IgD-negative memory B cell (primary cell): ENCODE measurements at regions not wholly inside any gene's neighbourhood (a gene's known extent, or its start where the extent isn't known, plus 50 kb on each side); places are given as distances from the start of the nearest gene placed in this dataset.

Experiments
- H3K27ac Mint-ChIP-seq, 3 donors: one replicate each; pipeline ENCODE4 v1.8.0; 2020 to 2022; ENCODE audit warnings: mild to moderate bottlenecking in 3 of 3, mixed read lengths in 3 of 3, moderate library complexity in 1 of 3
- H3K27me3 Mint-ChIP-seq: one replicate; pipeline ENCODE4 v1.8.0; 2021; ENCODE audit warnings: mixed read lengths
- H3K36me3 Mint-ChIP-seq: one replicate; pipeline ENCODE4 v1.8.0; 2020; ENCODE audit warnings: mild to moderate bottlenecking, mixed read lengths
- H3K4me1 Mint-ChIP-seq, 3 donors: one replicate each; pipeline ENCODE4 v1.8.0; 2020 to 2022; ENCODE audit warnings: mixed read lengths in 3 of 3, mild to moderate bottlenecking in 1 of 3
- H3K4me3 Mint-ChIP-seq, 4 donors: one replicate each; pipeline ENCODE4 v1.8.0; 2020 to 2022; ENCODE audit warnings: mild to moderate bottlenecking in 4 of 4, mixed read lengths in 4 of 4, moderate library complexity in 3 of 4
- H3K9me3 Mint-ChIP-seq, 3 donors: one replicate each; pipeline ENCODE4 v1.8.0; 2020 to 2021; ENCODE audit warnings: mixed read lengths in 3 of 3, mild to moderate bottlenecking in 1 of 3

DNA sequence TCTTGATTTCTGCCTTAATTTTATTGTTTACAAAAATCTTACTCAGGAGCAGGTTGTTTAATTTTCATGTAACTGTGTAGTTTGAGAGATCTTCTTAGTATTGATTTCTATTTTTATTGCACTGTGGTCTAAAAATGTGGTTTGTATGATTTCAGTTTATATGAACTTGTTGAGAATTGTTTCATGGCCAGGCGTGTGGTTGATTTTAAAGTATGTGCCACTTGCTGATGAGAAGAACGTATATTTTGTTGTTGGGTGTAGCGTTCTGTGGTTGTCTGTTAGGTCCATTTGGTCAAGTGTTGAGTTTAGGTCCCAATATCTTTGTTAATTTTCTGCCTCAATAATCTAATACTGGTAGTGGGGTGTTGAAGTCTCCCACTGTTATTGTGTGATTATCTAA lies 996.8 kb downstream of the PCDH19 start:
- H3K9me3 Mint-ChIP-seq: no peaks in the 10 kb centered on the region
- peaks cover 1% of the 10 kb centered on the region for H3K36me3 Mint-ChIP-seq
- no peaks in the 10 kb centered on the region for H3K4me1 Mint-ChIP-seq
- no peak overlapping the region for H3K27ac Mint-ChIP-seq
- H3K4me3 Mint-ChIP-seq: no peak overlapping the region
- peaks cover 1% of the 10 kb centered on the region for H3K27me3 Mint-ChIP-seq

DNA sequence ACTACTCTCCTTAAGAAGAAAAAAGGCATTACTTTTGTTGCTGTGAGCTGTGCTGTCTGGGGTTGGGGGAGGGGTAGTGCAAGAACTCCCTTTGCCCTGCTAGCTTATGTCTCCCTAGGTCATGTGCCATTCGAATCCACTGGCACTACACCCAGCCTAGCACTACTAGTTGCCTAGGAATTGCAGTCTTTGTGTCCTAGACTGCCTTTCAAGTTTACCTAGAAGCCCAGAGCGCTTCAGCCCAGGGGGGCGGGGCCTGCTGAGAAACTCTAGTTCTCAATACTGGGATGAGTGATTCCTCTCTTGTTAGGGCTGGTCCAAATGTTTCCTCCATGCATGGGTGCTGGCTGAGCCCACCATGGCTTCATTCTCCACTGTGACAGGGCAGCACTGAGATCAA lies 1011.5 kb downstream of the PCDH19 start:
- H3K4me1 Mint-ChIP-seq: no peaks in the 10 kb centered on the region
- no peaks in the 10 kb centered on the region for H3K27me3 Mint-ChIP-seq
- no peak overlapping the region for H3K4me3 Mint-ChIP-seq

DNA sequence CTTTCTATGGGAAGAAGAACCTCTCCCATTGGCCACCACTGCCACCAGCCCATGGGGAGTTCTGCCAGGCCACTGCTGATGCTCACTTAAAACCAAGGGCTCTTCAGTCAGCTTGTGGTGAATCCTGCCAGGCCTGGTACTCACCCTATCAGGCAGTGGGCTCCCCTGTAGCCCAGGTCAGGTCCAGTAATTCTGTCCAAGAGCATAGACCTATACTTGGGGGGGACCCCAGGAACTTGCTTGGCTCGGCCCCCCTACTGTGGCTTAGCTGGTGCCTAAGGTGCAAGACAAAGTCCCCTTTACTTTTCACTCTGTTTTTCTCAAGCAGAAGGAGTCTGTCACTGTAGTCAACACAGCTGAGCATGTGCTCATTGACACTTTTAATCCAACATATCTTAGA lies 1012.2 kb downstream of the PCDH19 start:
- Mint-ChIP-seq H3K27ac (peak overlapping the region in 1 of 3 donors; percentile 62), H3K36me3 (peaks cover 1% of the 10 kb centered on the region), H3K27me3 (no peaks in the 10 kb centered on the region), H3K4me3 (no peak overlapping the region), H3K4me1 (no peaks in the 10 kb centered on the region), H3K9me3 (no peaks in the 10 kb centered on the region)

More for the DNA sequence above, 1011.5 kb downstream of the PCDH19 start:
- H3K27ac Mint-ChIP-seq: no peak overlapping the region
- H3K36me3 Mint-ChIP-seq: peaks cover 1% of the 10 kb centered on the region
- H3K9me3 Mint-ChIP-seq: no peaks in the 10 kb centered on the region

DNA sequence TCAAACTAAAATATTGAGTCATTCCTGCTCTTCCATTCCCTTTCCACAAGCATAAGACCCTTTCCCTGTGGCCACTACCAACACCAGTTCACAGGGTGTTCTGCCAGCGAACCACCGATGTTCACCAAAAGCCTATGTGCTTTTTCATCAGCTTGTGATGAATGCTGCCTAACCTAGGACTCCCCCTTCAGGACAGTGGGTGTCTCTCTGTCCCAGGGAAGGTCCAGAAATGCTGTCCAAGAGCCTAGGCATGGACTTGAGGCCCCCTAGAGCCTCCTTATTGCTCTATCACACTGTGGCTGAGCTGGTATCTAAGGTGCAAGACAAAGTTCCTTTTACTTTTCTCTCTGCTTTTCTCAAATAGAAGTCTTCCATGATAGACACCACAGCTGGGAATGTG lies 1015.6 kb downstream of the PCDH19 start:
- Mint-ChIP-seq H3K4me3 (no peak overlapping the region), H3K27ac (no peak overlapping the region), H3K36me3 (peaks cover 1% of the 10 kb centered on the region), H3K27me3 (no peaks in the 10 kb centered on the region), H3K9me3 (peaks cover 0 to 7% (median 2%) of the 10 kb centered on the region in 3 donors), H3K4me1 (no peaks in the 10 kb centered on the region)

DNA sequence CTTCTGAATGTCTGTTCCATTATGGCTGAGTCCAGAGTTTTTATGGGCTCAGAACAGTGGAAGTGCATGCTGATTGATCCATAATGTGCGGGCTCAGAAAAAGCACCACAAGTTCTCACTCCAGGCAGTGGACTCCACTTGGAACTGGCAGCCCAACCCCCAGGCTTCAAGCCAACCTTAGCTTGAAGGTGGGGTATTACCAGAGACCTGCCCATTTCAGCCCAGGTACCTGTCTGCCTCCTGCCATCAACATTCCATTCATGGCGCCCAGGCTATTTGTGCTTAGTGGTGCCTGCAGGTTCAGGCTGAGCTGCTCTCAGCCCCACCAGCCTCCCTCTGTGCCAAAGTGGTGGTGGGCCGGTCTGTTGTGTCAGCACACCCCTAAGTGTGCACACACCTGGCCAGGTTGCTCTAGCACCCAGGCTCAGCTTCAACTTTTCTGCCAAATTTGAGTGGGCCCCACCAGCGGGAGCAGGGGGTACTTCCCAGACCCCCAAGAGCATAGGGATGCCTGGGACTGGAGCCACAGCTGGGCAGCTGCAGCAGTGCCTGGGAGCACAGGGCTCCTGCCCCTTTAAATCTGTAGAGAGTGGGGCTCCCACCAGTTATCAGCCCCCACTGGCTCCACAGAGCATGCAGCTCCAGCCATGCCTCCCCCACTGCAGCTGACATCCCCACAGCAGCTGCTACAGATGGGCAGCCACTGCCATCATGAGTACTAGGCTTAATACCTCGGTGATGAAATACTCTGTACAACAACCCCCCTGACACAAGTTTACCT lies 1025.3 kb downstream of the PCDH19 start:
- no peaks in the 10 kb centered on the region for H3K4me1 Mint-ChIP-seq
- peaks cover 2 to 6% (median 5%) of the 10 kb centered on the region in 3 donors for H3K9me3 Mint-ChIP-seq
- H3K27me3 Mint-ChIP-seq: no peaks in the 10 kb centered on the region
- no peaks in the 10 kb centered on the region for H3K36me3 Mint-ChIP-seq
- no peak overlapping the region for H3K27ac Mint-ChIP-seq
- no peak overlapping the region for H3K4me3 Mint-ChIP-seq

DNA sequence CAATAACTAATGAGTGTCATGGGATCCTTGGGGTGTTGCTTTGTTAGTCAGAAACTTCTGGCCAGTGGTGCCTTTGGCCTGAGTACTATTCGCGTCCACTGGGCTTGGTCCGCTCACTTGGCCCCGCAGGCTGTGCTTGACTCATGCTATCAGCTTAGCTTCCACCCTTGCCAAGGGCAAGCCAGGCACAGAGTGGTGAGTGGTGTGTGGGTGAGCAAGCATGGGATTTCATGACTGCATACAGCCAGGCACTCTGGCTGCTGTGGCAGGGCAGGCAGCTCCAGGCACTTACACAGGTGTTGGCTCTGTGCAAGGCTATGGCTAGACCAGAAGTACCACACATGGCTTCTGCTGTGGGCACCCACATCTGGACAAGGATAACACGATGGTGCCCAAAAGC lies 1026.3 kb downstream of the PCDH19 start:
- H3K36me3 Mint-ChIP-seq: no peaks in the 10 kb centered on the region

DNA sequence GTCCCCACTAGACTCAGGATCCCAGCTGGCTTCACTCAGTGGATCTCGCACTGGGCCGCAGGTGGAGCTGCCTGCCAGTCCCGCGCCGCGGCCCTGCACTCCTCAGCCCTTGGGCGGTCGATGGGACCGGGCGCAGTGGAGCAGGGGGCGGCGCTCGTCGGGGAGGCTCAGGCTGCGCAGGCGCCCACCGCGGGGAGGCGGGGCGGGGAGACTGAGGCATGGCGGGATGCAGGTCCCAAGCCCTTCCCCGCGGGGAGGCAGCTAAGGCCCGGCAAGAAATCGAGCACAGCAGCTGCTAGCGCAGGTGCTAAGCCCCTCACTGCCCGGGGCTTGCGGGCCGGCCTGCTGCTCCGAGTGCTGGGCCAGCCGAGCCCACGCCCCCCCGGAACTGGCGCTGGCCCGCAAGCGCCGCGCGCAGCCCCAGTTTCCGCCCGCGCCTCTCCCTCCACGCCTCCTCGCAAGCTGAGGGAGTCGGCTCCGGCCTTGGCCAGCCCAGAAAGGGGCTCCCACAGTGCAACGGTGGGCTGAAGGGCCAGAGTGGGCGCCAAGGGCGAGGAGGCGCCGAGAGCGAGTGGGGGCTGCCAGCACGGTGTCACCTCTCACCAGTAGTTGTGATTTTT lies 1038.0 kb downstream of the PCDH19 start:
- H3K27me3 Mint-ChIP-seq: no peaks in the 10 kb centered on the region
- H3K27ac Mint-ChIP-seq: no peak overlapping the region
- H3K36me3 Mint-ChIP-seq: no peaks in the 10 kb centered on the region
- H3K9me3 Mint-ChIP-seq: peaks cover 0 to 2% (median 0%) of the 10 kb centered on the region in 3 donors
- no peaks in the 10 kb centered on the region for H3K4me1 Mint-ChIP-seq
- no peak overlapping the region for H3K4me3 Mint-ChIP-seq

More for the DNA sequence above, 1026.3 kb downstream of the PCDH19 start:
- Mint-ChIP-seq H3K27ac (no peak overlapping the region), H3K9me3 (peaks cover 0 to 5% (median 4%) of the 10 kb centered on the region in 3 donors), H3K4me3 (no peak overlapping the region), H3K27me3 (no peaks in the 10 kb centered on the region), H3K4me1 (no peaks in the 10 kb centered on the region)

DNA sequence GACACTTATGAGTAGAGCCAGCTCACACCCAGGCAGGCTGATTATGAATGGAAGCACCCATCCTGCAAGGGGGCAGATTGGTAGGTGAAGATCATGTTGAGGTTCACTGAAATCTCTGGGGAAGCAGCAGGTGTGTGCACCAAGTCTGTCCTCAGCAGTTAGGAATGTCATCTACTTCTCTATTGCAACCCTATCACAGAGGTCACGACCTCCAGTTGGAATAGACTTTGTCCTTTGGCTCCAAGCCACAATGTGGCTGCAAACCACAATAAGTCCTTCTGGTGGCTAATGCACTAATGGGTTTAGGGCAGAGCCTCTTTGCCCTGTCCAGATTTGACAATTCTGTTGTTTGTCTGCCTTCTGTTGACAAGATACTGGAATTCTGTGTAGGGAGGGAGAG lies 1056.7 kb downstream of the PCDH19 start:
- Mint-ChIP-seq H3K4me3 (no peak overlapping the region), H3K27ac (no peak overlapping the region), H3K9me3 (peaks cover 3 to 5% (median 3%) of the 10 kb centered on the region in 3 donors), H3K27me3 (no peaks in the 10 kb centered on the region), H3K4me1 (peaks cover 0 to 3% (median 0%) of the 10 kb centered on the region in 3 donors), H3K36me3 (no peaks in the 10 kb centered on the region)

DNA sequence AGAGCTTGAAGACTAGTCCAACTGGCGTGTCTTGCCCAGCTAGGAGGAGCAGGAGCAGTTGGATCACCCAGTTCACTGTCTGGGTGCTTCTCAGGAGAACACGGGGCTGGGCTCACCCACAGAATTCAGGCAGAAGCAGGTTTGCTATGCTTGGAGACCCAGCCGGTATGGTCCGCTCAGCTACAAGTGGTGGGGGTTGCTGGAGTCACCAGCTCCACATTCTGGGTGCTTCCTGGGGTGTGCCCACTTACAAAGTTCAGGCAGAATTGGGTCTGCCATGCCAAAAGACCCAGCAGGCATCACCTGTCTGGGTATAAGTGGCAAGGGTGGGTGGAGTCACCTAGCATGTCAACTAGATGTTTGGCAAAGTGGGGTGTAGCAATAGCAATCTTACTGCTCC lies 1061.8 kb downstream of the PCDH19 start:
- Mint-ChIP-seq H3K27ac (no peak overlapping the region), H3K36me3 (no peaks in the 10 kb centered on the region)

DNA sequence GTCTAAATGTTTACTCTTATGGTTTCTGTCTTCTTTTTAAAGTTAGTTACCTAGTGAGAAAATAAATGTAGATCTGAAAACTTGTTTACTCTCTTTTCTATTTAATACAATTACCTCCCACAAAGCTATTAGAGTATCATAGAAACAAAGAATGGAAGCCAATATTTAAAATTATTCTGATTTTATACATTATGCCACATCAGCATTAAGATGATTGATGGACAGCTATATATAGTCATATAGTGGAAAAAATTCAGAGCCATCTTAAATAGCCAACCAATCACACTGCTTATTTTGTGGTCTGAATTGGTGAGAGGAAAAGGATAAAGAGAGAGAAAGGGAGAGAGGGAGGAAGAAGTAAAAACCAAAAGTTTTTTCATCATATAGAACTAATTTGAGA lies 1101.8 kb downstream of the PCDH19 start:
- Mint-ChIP-seq H3K27ac (no peak overlapping the region), H3K4me3 (no peak overlapping the region), H3K9me3 (no peaks in the 10 kb centered on the region), H3K36me3 (no peaks in the 10 kb centered on the region), H3K4me1 (no peaks in the 10 kb centered on the region), H3K27me3 (no peaks in the 10 kb centered on the region)

More for the DNA sequence above, 1061.8 kb downstream of the PCDH19 start:
- peaks cover 0 to 3% (median 0%) of the 10 kb centered on the region in 3 donors for H3K9me3 Mint-ChIP-seq
- H3K4me3 Mint-ChIP-seq: no peak overlapping the region
- H3K4me1 Mint-ChIP-seq: peaks cover 0 to 3% (median 0%) of the 10 kb centered on the region in 3 donors
- H3K27me3 Mint-ChIP-seq: no peaks in the 10 kb centered on the region

DNA sequence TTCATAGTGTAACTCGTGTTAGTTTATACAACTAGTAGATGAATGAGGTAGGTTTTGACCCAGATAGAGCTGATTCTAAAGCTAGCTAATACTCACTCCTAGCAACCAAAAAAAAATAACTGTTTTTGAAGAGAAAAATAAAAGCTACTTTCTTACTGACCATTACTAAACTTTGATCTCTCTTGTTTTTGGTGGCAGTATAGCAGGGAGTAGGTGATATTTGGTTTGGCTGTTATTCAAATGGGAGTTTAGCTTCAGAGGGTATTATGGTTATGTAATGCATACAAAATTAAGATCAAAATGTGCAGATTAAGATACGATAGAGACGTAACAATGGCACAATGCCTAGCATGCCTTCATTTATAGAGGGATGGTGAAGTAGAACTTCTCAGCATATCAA lies 1104.5 kb downstream of the PCDH19 start:
- no peaks in the 10 kb centered on the region for H3K4me1 Mint-ChIP-seq
- no peak overlapping the region for H3K4me3 Mint-ChIP-seq
- H3K27ac Mint-ChIP-seq: no peak overlapping the region
- H3K36me3 Mint-ChIP-seq: no peaks in the 10 kb centered on the region
- no peaks in the 10 kb centered on the region for H3K27me3 Mint-ChIP-seq
- no peaks in the 10 kb centered on the region for H3K9me3 Mint-ChIP-seq

DNA sequence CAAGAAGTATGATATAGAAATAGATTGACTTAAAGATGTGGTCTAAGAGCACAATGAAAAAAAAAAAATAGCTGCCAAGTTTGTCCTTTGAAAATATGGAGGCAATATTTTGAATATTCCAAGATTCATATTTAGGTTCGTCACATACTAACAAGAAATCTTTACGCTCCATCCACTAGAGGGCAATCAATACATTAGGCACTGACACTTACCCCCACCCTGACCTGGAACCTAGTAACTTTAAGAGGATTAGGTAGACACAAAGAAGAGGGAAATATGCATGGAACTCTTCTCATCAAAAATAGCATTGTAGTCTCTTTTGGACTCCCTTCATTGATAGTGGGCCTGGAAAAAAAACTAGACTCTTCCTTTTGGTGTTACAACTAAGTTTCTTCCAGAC lies 1108.1 kb downstream of the PCDH19 start:
- peaks cover 2% of the 10 kb centered on the region for H3K36me3 Mint-ChIP-seq
- no peak overlapping the region for H3K27ac Mint-ChIP-seq
- no peaks in the 10 kb centered on the region for H3K4me1 Mint-ChIP-seq
- H3K9me3 Mint-ChIP-seq: no peaks in the 10 kb centered on the region
- no peaks in the 10 kb centered on the region for H3K27me3 Mint-ChIP-seq
- H3K4me3 Mint-ChIP-seq: no peak overlapping the region

DNA sequence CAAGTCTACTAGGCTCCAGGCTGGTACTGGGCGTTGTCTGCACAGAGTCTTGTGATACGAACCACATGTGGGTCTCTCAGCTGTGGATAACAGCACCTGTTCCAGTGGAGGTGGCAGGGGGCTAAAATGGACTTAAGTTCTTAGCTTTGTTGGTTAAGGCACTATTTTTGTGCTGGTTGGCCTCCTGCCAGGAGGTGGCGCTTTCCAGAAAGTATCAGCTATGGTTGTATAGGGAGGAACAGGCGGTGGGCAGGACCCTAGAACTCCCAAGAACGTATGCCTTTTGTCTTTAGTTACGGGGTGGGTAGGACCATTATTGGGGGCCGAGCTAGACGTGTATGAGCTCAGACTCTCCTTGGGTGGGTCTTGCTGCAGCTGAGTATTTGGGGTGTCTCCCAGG lies 1138.4 kb downstream of the PCDH19 start:
- peaks cover 0 to 6% (median 0%) of the 10 kb centered on the region in 3 donors for H3K9me3 Mint-ChIP-seq
- no peak overlapping the region for H3K4me3 Mint-ChIP-seq
- no peaks in the 10 kb centered on the region for H3K4me1 Mint-ChIP-seq
- no peak overlapping the region for H3K27ac Mint-ChIP-seq
- no peaks in the 10 kb centered on the region for H3K36me3 Mint-ChIP-seq
- H3K27me3 Mint-ChIP-seq: no peaks in the 10 kb centered on the region

DNA sequence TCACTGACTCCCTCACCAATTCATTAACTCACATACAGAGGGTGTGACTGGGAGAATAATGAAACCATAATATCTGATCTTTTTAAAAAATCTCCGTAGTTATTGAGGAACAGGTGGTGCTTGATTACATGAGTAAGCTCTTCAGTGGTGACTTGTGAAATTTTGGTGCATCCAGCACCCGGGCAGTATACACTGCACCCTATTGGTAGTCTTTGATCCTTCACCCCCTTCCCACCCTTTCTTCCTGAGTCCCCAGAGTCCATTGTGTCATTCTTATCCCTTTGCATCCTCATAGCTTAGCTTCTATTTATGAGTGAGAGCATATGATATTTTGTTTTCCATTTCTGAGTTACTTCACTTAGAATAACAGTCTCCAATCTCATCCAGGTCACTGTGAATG lies 1143.8 kb downstream of the PCDH19 start:
- H3K27me3 Mint-ChIP-seq: no peaks in the 10 kb centered on the region
- H3K27ac Mint-ChIP-seq: no peak overlapping the region
- peaks cover 0 to 6% (median 2%) of the 10 kb centered on the region in 3 donors for H3K9me3 Mint-ChIP-seq
- H3K4me3 Mint-ChIP-seq: no peak overlapping the region
- no peaks in the 10 kb centered on the region for H3K4me1 Mint-ChIP-seq
- no peaks in the 10 kb centered on the region for H3K36me3 Mint-ChIP-seq

DNA sequence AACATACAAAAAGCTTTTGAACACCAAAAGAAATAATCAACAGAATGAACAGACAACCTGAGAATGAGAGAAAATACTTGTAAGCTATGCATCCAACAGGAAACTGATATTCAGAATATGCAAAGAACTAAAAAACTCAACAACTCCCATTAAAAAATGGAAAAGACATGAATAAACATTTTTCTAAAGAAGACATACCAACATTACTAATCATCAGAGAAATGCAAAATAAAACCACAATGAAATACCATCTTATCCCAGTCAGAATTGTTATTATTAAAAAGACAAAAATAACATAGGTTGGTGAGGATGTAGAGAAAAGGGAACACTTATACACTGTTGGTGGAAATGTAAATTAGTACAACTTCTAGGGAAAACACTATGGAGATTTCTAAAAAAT lies 1161.9 kb downstream of the PCDH19 start:
- H3K27ac Mint-ChIP-seq: no peak overlapping the region
- H3K36me3 Mint-ChIP-seq: no peaks in the 10 kb centered on the region
- no peaks in the 10 kb centered on the region for H3K4me1 Mint-ChIP-seq
- no peak overlapping the region for H3K4me3 Mint-ChIP-seq
- H3K27me3 Mint-ChIP-seq: no peaks in the 10 kb centered on the region
- H3K9me3 Mint-ChIP-seq: no peaks in the 10 kb centered on the region

DNA sequence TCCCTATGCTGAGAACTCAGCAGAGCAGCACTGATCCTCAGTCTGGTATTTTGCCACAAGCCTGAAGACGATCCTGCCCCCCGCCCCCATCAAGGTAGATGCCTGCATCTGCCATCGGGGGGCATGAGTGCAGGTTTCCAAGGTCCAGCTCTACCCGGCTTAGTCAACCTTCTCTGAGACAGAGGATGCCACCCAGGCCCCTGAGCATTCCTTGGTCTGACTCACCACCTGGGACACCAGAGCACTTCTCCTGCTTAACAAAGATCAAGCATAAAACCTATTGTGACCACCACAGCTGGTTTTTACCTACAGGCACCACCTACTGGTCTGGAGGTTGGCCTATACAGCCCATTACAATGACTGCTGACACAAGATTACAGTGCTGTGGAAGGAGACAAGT lies 1168.1 kb downstream of the PCDH19 start:
- H3K36me3 Mint-ChIP-seq: no peaks in the 10 kb centered on the region
- H3K9me3 Mint-ChIP-seq: peaks cover 0 to 4% (median 1%) of the 10 kb centered on the region in 3 donors

More for the DNA sequence above, 1168.1 kb downstream of the PCDH19 start:
- Mint-ChIP-seq H3K4me3 (no peak overlapping the region), H3K4me1 (no peaks in the 10 kb centered on the region), H3K27me3 (no peaks in the 10 kb centered on the region), H3K27ac (no peak overlapping the region)
